H9 (cell line): ENCODE measurements at regions not wholly inside any gene's neighbourhood (a gene's known extent, or its start where the extent isn't known, plus 50 kb on each side); places are given as distances from the start of the nearest gene placed in this dataset.

Experiments used
- DNase-seq: peaks from one replicate; pipeline ENCODE4 v3.0.0-alpha.2; 2017
- H2AFZ ChIP-seq: one replicate; pipeline ENCODE4 v1.6.1; 2013; ENCODE audit warnings: mild to moderate bottlenecking, low read length, control low read depth, moderate library complexity
- H2AK5ac ChIP-seq: 2 replicates; pipeline ENCODE4 v1.6.1; 2013; ENCODE audit warnings: low read length, control low read depth, mixed read lengths; ENCODE audit not compliant: insufficient read length
- H2BK120ac ChIP-seq: one replicate; pipeline ENCODE4 v1.6.1; 2013; ENCODE audit warnings: low read depth, mild to moderate bottlenecking, low read length, control low read depth, inconsistent platforms; ENCODE audit not compliant: poor library complexity, severe bottlenecking
- H2BK12ac ChIP-seq: 2 replicates; pipeline ENCODE4 v1.6.1; 2013; ENCODE audit warnings: low read length, control low read depth, mixed read lengths, low read depth; ENCODE audit not compliant: insufficient read length
- H2BK15ac ChIP-seq: 2 replicates; pipeline ENCODE4 v1.6.1; 2013; ENCODE audit warnings: low read depth, low read length, control low read depth
- H2BK20ac ChIP-seq: one replicate; pipeline ENCODE4 v1.6.1; 2013; ENCODE audit warnings: low read depth, mild to moderate bottlenecking, low read length, control low read depth, inconsistent platforms; ENCODE audit not compliant: poor library complexity, severe bottlenecking
- H2BK5ac ChIP-seq: 2 replicates; pipeline ENCODE4 v1.6.1; 2013; ENCODE audit warnings: low read length, control low read depth, mixed read lengths; ENCODE audit not compliant: insufficient read length
- H3K14ac ChIP-seq: 2 replicates; pipeline ENCODE4 v1.6.1; 2013; ENCODE audit warnings: low read length, control low read depth; ENCODE audit not compliant: insufficient read depth
- H3K18ac ChIP-seq: 2 replicates; pipeline ENCODE4 v1.6.1; 2013; ENCODE audit warnings: low read depth, mild to moderate bottlenecking, mixed read lengths, low read length, control low read depth; ENCODE audit not compliant: insufficient read length
- H3K23ac ChIP-seq: 2 replicates; pipeline ENCODE4 v1.6.1; 2013; ENCODE audit warnings: low read length, control low read depth, mixed read lengths, low read depth; ENCODE audit not compliant: insufficient read length
- H3K23me2 ChIP-seq: 2 replicates; pipeline ENCODE4 v1.6.1; 2013; ENCODE audit warnings: low read depth, mild to moderate bottlenecking, mixed read lengths, low read length, control low read depth; ENCODE audit not compliant: insufficient read length, poor library complexity, severe bottlenecking
- H3K27ac ChIP-seq: 2 replicates; pipeline ENCODE4 v1.5.1; 2013; ENCODE audit warnings: low read length, control low read depth, mixed read lengths, low read depth; ENCODE audit not compliant: insufficient read length
- H3K27me3 ChIP-seq: 2 replicates; pipeline ENCODE4 v1.6.1; 2013; ENCODE audit warnings: low read length, control low read depth, inconsistent platforms; ENCODE audit not compliant: insufficient read depth
- H3K4ac ChIP-seq: 2 replicates; pipeline ENCODE4 v1.6.1; 2013; ENCODE audit warnings: low read depth, mild to moderate bottlenecking, control low read depth, inconsistent platforms, low read length, moderate library complexity
- H3K4me1 ChIP-seq: 2 replicates; pipeline ENCODE4 v1.6.1; 2013; ENCODE audit warnings: low read length, control low read depth, inconsistent platforms; ENCODE audit not compliant: insufficient read depth
- H3K4me2 ChIP-seq: 2 replicates; pipeline ENCODE4 v1.6.1; 2013; ENCODE audit warnings: low read length, control low read depth, mixed read lengths; ENCODE audit not compliant: insufficient read length, insufficient read depth
- H3K56ac ChIP-seq: 2 replicates; pipeline ENCODE4 v1.6.1; 2013; ENCODE audit warnings: low read depth, mild to moderate bottlenecking, mixed read lengths, low read length, control low read depth; ENCODE audit not compliant: insufficient read length
- H3K79me1 ChIP-seq: 2 replicates; pipeline ENCODE4 v1.6.1; 2013; ENCODE audit warnings: low read depth, mild to moderate bottlenecking, moderate library complexity, low read length, control low read depth, inconsistent platforms; ENCODE audit not compliant: insufficient read depth, poor library complexity, severe bottlenecking
- H3K79me2 ChIP-seq: 2 replicates; pipeline ENCODE4 v1.6.1; 2013; ENCODE audit warnings: low read length, control low read depth, inconsistent platforms; ENCODE audit not compliant: insufficient read depth
- H3K9ac ChIP-seq: 2 replicates; pipeline ENCODE4 v1.6.1; 2013; ENCODE audit warnings: low read length, control low read depth, mixed read lengths; ENCODE audit not compliant: insufficient read length; ENCODE audit errors: extremely low read depth
- H3K9me3 ChIP-seq: one replicate; pipeline ENCODE4 v1.6.1; 2013; ENCODE audit warnings: low read depth, low read length, inconsistent platforms; ENCODE audit not compliant: control insufficient read depth
- H3T11ph ChIP-seq: one replicate; pipeline ENCODE4 v1.6.1; 2013; ENCODE audit warnings: mild to moderate bottlenecking, low read length, control low read depth, inconsistent platforms
- H4K20me1 ChIP-seq: one replicate; pipeline ENCODE4 v1.6.1; 2013; ENCODE audit not compliant: control insufficient read depth, insufficient read length, insufficient read depth
- H4K5ac ChIP-seq: 2 replicates; pipeline ENCODE4 v1.6.1; 2013; ENCODE audit warnings: low read depth, mild to moderate bottlenecking, mixed read lengths, low read length, control low read depth; ENCODE audit not compliant: insufficient read length
- H4K8ac ChIP-seq: replicated peaks from 2 replicates; pipeline ENCODE4 v1.6.1; 2013; ENCODE audit warnings: low read length, control low read depth, mixed read lengths, low read depth; ENCODE audit not compliant: insufficient read length
- H4K91ac ChIP-seq: 2 replicates; pipeline ENCODE4 v1.6.1; 2013; ENCODE audit warnings: low read depth, mild to moderate bottlenecking, moderate library complexity, mixed read lengths, low read length, control low read depth; ENCODE audit not compliant: insufficient read length
- H3K27ac Mint-ChIP-seq, 3 experiments: 2 replicates in 2 of 3; 3 replicates in 1 of 3; pipeline ENCODE4 v1.8.0; 2020 to 2021; ENCODE audit warnings: mixed read lengths in 3 of 3, mild to moderate bottlenecking in 1 of 3, moderate library complexity in 1 of 3
- H3K27me3 Mint-ChIP-seq: 2 replicates; pipeline ENCODE4 v1.8.0; 2021; ENCODE audit warnings: low read depth, mild to moderate bottlenecking, moderate library complexity, mixed read lengths
- H3K36me3 Mint-ChIP-seq, 3 experiments: 2 replicates in 2 of 3; 3 replicates in 1 of 3; pipeline ENCODE4 v1.8.0; 2020 to 2021; ENCODE audit warnings: low read depth in 3 of 3, mixed read lengths in 3 of 3; ENCODE audit not compliant: insufficient read depth in 1 of 3
- H3K4me1 Mint-ChIP-seq, 2 experiments: 2 replicates each; pipeline ENCODE4 v1.8.0; 2020; ENCODE audit warnings: mixed read lengths in 2 of 2
- H3K4me3 Mint-ChIP-seq, 2 experiments: 2 replicates in 1 of 2; 3 replicates in 1 of 2; pipeline ENCODE4 v1.8.0; 2020 to 2021; ENCODE audit warnings: mild to moderate bottlenecking in 2 of 2, mixed read lengths in 2 of 2, moderate library complexity in 1 of 2
- H3K9me3 Mint-ChIP-seq, 2 experiments: 2 replicates in 1 of 2; 3 replicates in 1 of 2; pipeline ENCODE4 v1.8.0; 2020; ENCODE audit warnings: mild to moderate bottlenecking in 2 of 2, mixed read lengths in 2 of 2, moderate library complexity in 1 of 2
- CTCF ChIP-seq: fragments of 200-600 bp; sonication (generic); conservative IDR thresholded peaks from 3 replicates; pipeline ENCODE4 v1.8.0; 2021; ENCODE audit warnings: antibody characterized with exemption, mild to moderate bottlenecking
- WGBS: extraction: QIAGEN DNeasy Blood & Tissue Kit; methylation state at CpG from one replicate; pipeline ENCODE4 v1.1.7; 2013; ENCODE audit warnings: missing lambda C conversion rate, low lambda C conversion rate, mixed read lengths; ENCODE audit not compliant: insufficient read length; ENCODE audit errors: extremely low coverage; 5-methylcytosine and 5-hydroxymethylcytosine counted together

- Histone ChIP-seq H2AFZ (no peak overlapping the region), H3K56ac (no peak overlapping the region), H3K9ac (no peak overlapping the region), H4K91ac (no peak overlapping the region), H3K27me3 (no peaks in the 10 kb centered on the region), H3K18ac (no peak overlapping the region), H3K79me1 (no peaks in the 10 kb centered on the region), H3T11ph (no peak overlapping the region), H3K23ac (no peak overlapping the region), H3K4me2 (no peak overlapping the region), H3K27ac (no peak overlapping the region), H2BK12ac (no peak overlapping the region), H3K23me2 (no peaks in the 10 kb centered on the region), H3K4me1 (no peaks in the 10 kb centered on the region), H2AK5ac (no peak overlapping the region), H2BK15ac (no peak overlapping the region), H2BK20ac (no peak overlapping the region), H2BK120ac (no peak overlapping the region), H4K5ac (no peak overlapping the region), H3K9me3 (peaks cover 17% of the 10 kb centered on the region), H3K14ac (no peak overlapping the region), H3K79me2 (no peaks in the 10 kb centered on the region), H3K4ac (no peak overlapping the region), H4K8ac (no peak overlapping the region), H2BK5ac (no peak overlapping the region), H4K20me1 (no peaks in the 10 kb centered on the region)
- no CpG with 5 or more reads among the region's 1 CpG for WGBS
- no peak for DNase-seq
- H3K9me3 Mint-ChIP-seq, result peaks cover 34 to 37% of the 10 kb centered on the region in 2 experiments
- peaks cover 20 to 42% (median 20%) of the 10 kb centered on the region in 3 experiments for H3K36me3 Mint-ChIP-seq
- TF ChIP-seq CTCF, result no peak
- no peak overlapping the region for H3K27ac Mint-ChIP-seq
- H3K4me3 Mint-ChIP-seq, result no peak overlapping the region
- peaks cover 3 to 4% of the 10 kb centered on the region in 2 experiments for H3K4me1 Mint-ChIP-seq
- no peaks in the 10 kb centered on the region for H3K27me3 Mint-ChIP-seq
Measured at GRCh38 chr6:66883453-66883852, 1176.4 kb upstream of the EYS start.
